Activated CD4-positive, alpha-beta T cell treated with anti-CD3 and anti-CD28 coated beads, Interleukin-2, Interleukin-6, amounts not matched to agents 100 ng/mL and 50 ng/mL, durations not matched to agents 16 hours and 8 hours (primary cell): ENCODE measurements at regions not wholly inside any gene's neighbourhood (a gene's known extent, or its start where the extent isn't known, plus 50 kb on each side); places are given as distances from the start of the nearest gene placed in this dataset.
"Not testable (repeated sequence)": the region's sequence is repeated elsewhere in the genome, so short reads cannot be mapped to it uniquely, and the experiment has no call there.

Experiments used
- DNase-seq: peaks from one replicate; pipeline ENCODE4 v3.0.0-alpha.2; 2020

DNA sequence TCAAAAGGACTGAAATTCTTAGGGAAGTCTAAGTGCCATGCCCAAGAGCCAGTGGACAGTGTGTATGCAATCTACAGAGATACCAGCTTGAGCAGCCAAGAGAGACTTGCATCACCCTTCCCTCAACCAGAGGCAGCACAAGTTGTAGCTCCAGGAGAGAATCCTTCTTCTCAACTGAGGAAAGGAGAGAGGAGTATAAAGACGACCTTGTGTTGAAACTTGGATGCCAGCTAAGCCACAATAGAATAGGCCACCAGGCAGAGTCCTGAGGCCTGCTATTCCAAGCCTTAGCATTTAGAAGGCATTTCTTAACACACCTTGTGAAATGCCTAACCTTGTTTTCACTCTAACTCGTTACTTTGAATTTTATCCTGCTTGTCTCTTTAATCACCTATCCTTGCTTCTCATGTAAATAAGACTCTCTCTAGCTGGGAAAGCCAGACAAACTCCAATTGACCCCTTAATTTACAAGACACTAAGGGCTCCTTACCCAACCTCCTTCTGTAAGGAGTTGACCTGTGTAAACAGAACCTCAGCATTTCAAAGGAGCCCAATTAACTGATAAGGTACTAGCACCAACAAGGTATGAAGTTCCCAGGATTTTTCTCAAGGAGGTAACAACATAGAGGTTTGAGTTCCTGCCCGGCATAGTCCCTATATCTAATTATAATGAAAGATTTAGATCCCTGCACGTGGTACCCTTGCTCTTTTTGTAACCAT, 738.8 kb downstream of the AMY1C start:
- DNase-seq: no peak

DNA sequence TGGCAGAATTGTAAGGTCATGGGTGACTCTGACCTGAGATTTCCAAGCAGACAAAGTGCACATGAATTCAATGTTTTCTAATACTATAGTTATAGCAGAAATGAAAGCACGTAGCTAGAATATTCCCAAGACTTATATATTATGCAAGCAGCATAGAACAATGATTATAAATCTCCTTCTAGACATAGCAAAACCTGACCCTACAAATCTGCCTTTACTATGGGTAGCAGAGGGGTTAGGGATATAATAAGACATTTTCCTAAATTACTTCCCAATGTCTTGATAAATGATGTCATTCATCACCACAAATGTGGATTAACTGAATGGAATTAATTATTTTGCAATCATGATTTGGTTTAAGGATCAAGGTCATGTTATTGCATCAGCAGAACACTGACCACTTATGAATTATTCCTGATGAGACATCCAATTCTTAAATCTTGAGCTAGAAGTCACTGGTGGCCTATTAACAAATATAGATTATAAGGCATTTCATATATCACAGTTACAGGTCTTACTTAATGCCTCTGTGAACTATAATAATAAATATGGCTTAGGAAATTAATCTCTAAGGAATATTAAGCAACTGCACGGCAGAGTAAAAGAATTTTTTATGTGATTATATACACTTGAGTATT, 776.6 kb downstream of the AMY1C start:
- no peak for DNase-seq

DNA sequence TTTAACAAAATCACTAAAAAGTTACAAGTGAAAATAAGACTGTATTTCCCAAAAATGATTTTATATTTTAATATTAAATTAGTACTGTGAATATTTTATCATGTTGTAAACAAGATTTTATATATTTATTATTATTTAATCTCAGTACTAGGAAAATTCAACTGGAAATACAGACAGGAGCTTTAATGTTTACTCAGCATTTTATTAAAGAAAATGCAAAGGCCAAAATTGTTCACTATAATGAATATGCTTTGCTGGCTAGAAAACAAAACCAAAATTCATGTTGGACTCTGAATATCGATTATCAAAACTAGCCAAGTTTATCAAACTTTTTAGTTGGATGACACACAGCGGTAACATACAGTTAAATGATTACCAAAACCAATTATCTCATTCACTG, 782.3 kb downstream of the AMY1C start:
- DNase-seq: no peak

DNA sequence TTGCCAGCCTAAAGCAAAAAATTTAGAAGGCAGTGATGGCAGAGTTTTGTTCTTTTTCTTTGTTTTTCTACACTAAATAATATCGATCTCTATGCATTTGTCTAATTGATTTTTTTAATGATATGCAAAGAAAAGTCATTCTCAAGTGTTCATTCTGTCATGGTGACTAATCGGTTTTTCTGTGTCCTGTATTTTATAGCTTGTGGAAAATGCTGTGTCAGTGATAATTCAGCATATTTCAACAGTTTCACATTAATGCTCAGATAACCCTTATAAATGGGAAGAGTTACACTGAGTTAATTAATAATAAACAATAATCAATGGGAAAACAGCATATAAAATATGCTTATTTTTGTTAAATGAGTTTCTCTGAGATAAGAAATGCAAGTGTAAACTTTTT, 824.9 kb downstream of the AMY1C start:
- DNase-seq: no peak

DNA sequence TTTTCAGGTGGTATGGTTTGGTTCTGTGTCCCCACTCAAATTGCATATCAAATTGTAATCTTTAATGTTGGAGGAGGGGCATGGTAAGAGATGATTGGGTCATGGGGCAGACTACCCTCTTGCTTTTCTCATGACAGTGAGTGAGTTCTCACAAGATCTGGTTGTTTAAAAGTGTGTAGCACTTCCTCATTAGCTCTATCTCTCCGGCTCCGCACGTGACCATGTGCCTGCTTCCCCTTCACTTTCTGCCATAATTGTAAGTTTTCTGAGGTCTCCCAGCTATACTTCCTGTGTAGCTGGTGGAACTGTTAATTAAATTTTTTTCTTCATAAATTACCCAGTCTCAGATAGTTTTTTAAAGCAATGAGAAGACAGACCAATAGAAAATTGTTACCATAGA, 843.2 kb downstream of the AMY1C start:
- DNase-seq: no peak

DNA sequence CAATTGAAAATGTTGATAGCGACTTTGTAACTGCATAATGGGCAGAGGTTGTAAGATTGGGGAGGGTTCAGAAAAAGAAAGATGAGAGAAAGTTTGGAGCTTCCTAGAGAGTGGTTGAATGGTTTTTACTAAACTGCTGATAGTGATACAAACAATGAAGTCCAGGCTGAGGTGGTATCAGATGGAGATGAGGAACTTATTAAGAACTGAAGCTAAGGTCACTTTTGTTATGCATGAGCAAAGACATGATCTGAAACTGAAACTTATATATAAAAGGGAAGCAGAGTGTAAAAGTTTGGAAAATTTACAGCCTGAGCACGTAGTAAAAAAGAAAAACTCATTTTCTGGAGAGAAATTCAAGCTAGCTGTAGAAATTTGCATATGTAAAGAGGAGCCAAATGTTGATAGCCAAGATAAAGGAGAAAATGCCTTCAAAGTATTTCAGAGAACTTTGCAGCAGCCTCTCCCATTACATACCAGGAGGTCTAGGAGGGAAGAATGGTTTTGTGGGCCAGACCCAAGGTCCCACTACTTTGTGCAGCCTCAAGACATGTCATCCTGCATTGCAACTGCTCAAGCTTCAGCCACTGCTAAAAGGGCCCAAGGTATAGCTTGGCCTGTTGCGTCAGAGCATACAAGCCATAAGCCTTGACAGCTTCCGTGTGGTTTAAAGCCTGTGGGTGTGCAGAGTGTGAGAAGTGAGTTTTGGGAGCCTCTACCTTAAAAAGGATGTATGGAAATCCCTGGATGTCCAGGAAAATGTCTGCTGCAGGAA, 843.9 kb downstream of the AMY1C start:
- DNase-seq: no peak

DNA sequence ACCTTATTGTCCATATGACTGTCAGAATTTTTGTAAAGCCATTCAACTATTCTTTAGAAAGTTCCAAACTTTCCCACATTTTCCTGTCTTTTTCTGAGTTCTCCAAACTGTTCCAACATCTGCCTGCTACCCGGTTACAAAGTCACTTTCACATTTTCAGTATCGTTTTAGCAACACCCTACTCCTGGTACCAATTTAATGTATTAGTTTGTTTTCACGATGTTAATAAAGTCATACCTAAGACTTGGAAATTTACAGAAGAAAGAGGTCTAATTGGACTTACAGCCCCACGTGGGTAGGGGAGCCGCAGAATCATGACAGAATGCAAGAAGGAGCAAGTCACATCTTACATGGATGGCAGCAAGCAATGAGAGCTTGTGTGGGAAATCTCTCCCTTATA, 867.8 kb downstream of the AMY1C start:
- DNase-seq: no peak

DNA sequence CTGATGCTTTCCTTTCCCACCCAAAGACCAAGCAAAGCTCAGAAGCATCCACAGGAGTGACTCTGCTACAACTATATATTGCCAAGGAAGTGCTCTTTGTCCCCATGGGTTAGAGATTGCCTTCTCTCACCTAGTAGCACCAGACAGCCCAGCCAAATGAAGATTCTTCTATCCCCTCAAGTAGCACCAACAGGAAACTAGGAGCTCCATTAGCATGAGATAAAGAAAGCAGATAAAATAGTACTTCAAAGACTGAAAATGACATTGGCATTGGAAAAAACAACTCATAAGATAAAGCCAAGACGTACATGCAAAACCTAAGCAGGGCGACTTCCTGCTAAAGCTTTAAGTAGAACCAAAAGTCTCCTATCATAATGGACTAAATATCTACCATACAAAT, 871.5 kb downstream of the AMY1C start:
- DNase-seq: no peak

DNA sequence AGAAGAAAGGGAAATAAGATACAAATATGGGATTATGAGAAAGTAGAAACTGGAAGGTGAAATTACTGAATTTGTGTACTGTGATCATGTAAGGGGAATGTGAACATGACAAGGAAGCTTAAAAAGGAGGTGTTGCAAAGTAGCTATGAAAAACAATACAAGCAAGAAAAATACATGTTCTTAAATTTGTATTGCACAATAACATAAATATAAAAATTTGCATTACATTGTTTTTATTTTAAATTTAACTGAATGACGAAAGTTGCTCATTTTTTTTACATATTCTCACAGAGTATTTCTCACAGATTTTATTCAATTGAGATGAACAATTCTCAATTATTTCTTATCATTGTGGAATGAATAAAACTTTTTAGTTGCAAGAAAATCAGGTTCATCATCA, 874.8 kb downstream of the AMY1C start:
- DNase-seq: no peak

DNA sequence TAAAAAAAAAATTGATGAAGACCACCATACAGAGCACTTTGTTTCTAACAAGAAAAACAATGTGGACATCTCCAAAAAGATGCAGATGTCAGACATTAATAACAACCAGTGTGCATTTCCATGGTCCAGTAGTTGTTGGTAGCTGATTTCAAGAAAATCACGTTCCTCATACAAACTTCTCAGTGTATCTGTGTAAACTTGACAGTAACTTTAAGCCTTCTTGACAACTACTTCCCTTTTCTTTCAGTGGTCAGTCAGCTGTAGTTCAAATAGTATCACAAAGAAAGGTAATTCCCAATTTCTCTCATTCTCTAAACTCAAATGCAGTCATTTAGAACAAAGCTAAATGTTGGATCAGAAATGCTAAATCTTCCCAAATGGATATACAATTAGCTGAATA, 879.9 kb downstream of the AMY1C start:
- no peak for DNase-seq

DNA sequence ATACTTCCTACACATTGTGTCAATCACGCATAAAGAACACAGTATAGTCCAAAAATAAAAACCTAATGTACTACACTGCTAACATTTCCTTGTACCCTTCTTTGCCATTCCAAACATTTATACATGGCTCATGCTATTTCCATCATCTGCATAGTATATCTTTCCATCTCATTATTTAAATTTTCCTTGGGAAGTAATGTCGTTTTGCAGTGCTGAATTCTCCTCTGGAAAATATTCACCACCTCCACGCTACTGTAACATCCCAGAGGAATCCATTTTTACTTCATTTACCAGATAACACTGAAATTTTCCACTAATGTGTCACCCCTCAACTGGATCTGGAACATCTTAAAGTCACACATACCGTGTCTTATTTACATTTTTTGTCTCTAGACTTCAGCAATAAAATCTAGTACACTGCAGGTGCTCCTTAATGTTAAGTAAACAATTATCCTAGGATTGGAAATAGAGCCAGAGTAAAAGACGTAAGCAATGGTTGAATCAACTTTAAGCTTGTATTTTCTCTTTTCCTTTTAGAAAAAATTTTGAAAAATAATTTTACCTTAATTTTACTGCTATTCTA, 881.0 kb downstream of the AMY1C start:
- no peak for DNase-seq

DNA sequence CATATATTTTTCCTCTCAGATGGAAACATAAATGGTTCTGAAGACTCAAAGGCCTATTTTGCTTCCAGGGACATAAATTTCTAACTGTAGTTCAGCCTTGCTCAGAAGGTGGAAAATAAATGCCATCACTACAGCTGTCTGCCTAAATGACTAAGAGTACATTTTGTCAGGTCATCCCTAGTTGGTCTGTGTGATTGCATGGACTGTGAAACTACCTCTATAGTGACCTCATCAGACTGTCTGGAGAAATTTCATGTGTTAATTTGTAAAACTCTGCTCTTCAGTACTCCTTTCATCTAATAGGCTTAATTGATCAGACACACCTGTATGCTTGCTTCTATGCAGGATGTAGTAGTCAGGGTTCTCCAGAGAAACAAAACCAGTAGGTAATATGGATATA, 886.9 kb downstream of the AMY1C start:
- DNase-seq: no peak

DNA sequence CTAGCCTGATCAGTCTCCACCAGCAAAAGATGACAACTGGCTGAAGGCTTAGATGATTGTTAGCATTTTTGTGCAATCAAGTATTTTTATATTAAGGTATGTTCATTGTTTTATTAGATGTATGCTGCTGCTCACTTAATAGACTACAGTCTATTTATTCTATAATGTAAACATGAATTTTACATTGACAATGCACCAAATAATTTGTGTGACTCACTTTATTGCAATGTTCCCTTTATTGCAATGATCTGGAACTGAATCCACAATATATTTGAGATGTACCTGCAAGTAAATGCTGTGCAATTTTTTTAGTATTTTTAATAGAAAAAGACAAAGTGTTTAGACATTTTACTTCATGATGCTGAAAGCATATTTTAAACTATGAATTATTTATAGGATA, 896.5 kb downstream of the AMY1C start:
- DNase-seq: no peak

DNA sequence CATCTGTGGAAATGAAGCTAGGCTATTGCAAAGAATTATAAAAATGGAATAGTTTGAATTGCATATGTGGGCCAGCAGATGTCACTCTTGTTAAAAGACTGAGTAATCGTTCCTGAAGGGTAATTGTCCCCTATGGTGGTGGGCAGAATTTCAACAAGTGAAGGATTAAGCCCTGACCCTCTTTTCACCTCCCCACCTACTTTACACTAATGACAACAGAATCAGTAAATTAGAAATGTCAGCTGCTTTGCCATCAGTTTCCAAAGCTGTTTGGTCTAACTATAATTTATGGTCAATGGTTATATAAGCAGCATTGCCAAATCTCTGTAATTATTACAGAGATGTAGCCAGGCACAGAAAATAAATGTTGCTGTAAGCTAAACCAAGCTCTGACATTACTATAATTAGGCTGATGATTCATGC, 898.6 kb downstream of the AMY1C start:
- peak; percentile 3 for DNase-seq

DNA sequence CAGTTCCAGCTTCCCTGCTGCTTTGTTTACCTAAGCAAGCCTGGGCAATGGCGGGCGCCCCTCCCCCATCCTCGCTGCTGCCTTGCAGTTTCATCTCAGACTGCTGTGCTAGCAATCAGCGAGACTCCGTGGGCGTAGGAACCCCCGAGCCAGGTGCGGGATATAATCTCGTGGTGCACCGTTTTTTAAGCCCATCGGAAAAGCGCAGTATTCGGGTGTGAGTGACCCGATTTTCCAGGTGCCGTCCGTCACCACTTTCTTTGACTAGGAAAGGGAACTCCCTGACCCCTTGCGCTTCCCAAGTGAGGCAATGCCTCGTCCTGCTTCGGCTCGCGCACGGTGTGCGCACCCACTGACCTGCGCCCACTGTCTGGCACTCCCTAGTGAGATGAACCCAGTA, 914.7 kb downstream of the AMY1C start:
- not testable (repeated sequence) for DNase-seq

DNA sequence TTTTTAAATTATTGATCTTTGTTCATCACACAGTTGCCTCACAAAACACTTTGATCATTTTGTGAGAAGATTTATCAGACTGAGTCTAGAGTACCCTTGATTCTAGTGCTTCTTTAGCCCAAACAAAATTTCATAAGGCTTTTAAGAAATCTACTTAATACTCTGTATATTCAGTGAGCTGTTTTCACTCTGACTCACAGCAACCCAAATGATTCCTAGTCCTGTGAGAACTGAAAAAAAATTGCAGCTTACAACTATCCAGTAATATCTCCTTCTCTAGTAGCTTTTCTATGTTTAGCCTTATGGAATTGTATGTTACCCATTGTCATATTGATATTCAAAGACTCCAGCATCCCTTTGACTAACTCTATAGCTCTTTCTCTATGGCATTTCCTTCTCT, 915.6 kb downstream of the AMY1C start:
- DNase-seq: no peak

DNA sequence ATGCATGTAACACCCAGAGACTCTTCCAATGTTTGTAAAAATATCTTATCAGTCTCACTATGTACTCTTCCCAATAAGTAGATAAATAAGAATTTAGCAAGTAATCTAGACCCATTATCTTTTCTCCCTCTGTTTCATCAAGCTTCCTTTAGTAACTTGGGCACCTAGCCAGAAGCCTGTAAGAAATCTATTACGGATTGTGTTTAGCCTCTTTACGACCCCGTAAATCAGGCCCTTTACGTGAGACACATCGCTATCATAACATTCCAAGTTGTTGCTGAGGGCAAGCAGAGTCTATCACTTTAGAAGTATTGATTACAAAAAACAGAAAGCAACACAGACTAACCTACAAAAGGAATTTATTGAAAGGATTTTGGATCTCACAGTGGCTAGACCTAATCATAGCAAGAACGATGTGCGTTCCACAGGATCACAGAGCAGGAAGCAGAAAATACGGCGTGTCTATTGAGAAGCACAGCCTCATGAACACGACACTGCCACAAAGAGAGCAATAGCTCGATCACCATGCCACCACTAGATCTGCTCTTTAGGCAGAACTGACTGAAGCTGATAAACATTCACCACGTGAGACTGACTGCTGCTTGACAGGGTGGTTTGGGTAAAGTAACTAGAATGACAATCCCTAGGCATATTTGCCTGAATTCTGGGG, 922.1 kb downstream of the AMY1C start:
- no peak for DNase-seq

DNA sequence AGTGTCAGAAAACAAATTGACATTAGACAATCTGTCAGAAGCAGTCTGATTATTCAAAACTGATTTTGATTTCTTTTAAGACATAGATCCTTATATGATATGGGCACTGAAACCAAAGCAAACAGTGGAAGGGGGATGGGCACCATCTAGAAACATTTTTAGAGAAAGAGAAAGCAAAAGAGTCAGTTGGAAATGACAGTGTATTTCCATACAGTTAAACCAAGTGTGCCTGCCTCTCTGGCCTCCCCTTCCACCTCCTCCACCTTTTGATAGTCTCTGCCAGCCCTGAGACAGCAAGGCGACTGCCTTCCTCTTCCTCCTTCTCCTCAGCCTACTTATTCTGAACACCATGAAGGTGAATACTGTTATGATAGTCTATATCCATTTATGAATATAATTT, 949.7 kb downstream of the AMY1C start:
- DNase-seq: no peak

DNA sequence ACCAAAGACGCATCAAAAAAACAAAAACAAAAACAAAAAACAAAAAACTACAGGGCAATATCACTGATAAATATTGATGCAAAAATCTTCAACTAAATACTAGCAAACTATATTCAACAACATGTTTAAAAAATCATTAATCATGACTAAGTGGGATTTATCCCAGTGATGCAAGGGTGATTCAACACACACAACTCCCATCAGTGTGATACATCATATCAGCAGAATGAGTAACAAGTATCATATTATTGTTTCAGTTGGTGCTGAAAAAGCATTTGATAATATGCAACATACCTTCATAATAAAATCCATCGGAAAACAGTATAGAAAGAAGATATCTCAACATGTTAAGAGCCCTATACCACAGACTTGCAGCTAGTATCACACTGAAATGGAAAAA, 953.0 kb downstream of the AMY1C start:
- DNase-seq: no peak

DNA sequence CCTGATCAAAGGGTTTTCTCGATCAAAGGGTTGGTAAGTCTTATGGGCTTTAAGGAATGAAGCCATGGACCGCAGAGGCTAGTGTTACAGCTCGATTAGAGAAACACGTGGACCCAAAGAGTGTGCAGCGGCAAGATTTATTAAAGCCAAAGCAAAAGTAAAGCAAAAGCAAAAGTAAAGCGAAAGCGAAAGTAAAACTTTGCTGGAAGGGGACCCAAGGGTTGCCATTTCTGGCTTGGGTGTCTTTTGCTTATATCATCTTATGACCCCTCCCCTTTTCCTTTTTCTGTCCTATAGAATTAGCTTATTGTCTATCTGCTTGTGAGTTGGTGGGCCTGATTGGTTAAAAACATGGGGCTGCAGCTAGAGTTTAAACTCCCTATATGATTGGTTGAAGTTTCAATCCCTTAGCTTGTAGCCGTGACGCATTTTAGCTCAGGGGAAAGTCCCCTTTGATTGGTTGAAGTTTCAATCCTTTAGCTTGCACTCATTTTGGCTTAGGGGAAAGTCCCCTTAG, 957.0 kb downstream of the AMY1C start:
- peak; percentile 0 for DNase-seq

DNA sequence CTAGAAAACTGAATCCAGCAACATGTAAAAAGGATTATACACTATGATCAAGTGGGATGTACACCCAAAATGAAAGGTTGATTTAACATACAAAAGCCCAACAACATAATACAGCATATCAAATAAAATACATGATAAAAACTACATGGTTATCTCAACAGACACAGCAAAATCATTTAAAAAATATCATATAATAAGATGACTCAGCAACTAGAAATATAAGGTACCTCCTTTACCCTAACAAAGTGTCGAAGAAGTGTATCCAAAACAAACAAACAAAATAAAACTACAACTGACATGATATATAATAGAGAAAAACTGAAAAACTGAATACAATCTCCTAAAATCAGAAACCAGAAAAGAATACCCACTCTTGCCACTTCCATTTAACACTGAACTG, 969.1 kb downstream of the AMY1C start:
- DNase-seq: no peak

DNA sequence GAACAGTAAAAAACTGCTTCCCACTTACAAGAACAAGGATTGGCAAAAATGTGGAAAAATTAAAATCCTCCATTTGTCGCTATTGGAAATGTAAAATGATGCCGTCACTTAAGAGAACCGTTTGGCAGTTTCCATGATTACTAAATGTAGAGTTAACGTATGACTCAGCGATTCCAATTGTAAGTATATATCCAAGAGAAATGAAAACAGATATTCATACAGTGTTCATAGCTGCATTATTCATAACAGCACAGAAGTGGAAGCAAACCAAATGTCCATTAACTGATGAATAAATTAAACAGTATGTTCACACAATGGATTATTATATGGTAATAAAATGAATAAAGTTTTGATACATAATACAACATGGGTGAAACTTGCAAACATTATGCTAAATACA, 971.0 kb downstream of the AMY1C start:
- DNase-seq: no peak

DNA sequence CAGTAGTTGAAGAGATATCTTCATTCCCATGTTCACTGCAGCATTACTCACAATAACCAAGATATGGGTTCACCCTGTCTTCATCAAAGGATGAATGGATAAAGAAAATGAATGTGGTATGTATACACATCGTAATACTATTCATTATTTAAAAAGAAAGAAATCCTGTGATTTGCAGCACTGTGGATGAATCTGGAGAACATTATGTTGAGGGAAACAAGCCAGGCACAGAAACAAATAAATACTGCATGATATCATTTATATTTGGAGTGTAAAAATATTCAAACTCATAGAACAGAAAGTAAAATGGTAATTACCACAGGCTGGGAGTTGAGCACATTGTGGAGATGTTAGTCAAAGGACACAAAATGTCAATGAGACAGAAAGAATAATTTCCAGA, 977.2 kb downstream of the AMY1C start:
- no peak for DNase-seq
